H1 (cell line): ENCODE measurements at regions not wholly inside any gene's neighbourhood (a gene's known extent, or its start where the extent isn't known, plus 50 kb on each side); places are given as distances from the start of the nearest gene placed in this dataset.
"Not testable (repeated sequence)": the region's sequence is repeated elsewhere in the genome, so short reads cannot be mapped to it uniquely, and the experiment has no call there.

Source experiments
- CTCF ChIA-PET: fragments of 300-600 bp; sonication (Branson Sonifier 250); formaldehyde crosslinking; loops from one replicate; lab custom pipeline; 2021; ENCODE audit not compliant: partially characterized antibody; lab: Charles Lee
- POLR2A ChIA-PET: fragments of 300-600 bp; sonication (Branson Sonifier 250); formaldehyde crosslinking; loops from one replicate; lab custom pipeline; 2021; ENCODE audit warnings: inconsistent platforms; ENCODE audit not compliant: partially characterized antibody; lab: Charles Lee
- DNase-seq, 2 experiments: peaks; one replicate each; pipeline versions ENCODE4 v3.0.0 to v3.0.0-alpha.2; 2010 to 2022; ENCODE audit warnings: low spot score in 2 of 2, low read depth in 1 of 2, mixed read lengths in 1 of 2
- FAIRE-seq: peaks from 2 replicates; lab custom pipeline; 2011; peaks lifted over from hg19 to GRCh38; lab: Jason Lieb, UNC
- H2AFZ ChIP-seq: 2 replicates; pipeline ENCODE4 v1.8.1; 2012; ENCODE audit warnings: low read length, inconsistent platforms
- H2AK5ac ChIP-seq: 2 replicates; pipeline ENCODE4 v1.6.1; 2013; ENCODE audit warnings: low read depth, low read length
- H2BK120ac ChIP-seq: replicated peaks from 2 replicates; pipeline ENCODE3; 2013; ENCODE audit warnings: low read depth, low read length, inconsistent platforms
- H2BK12ac ChIP-seq: 2 replicates; pipeline ENCODE4 v1.6.1; 2013; ENCODE audit warnings: low read depth, low read length
- H2BK15ac ChIP-seq: 2 replicates; pipeline ENCODE4 v1.6.1; 2013; ENCODE audit warnings: low read length
- H2BK20ac ChIP-seq: 2 replicates; pipeline ENCODE4 v1.6.1; 2013; ENCODE audit warnings: low read length
- H2BK5ac ChIP-seq: 2 replicates; pipeline ENCODE4 v1.6.1; 2013; ENCODE audit warnings: low read depth, low read length
- H3K14ac ChIP-seq: 2 replicates; pipeline ENCODE4 v1.6.1; 2013; ENCODE audit warnings: inconsistent platforms; ENCODE audit not compliant: insufficient read length
- H3K18ac ChIP-seq: 2 replicates; pipeline ENCODE4 v1.6.1; 2013; ENCODE audit warnings: low read length; ENCODE audit errors: extremely low read depth
- H3K23ac ChIP-seq: 2 replicates; pipeline ENCODE4 v1.6.1; 2013; ENCODE audit warnings: inconsistent platforms; ENCODE audit not compliant: insufficient read length
- H3K23me2 ChIP-seq: 2 replicates; pipeline ENCODE4 v1.6.1; 2013; ENCODE audit warnings: low read depth, low read length
- H3K27ac ChIP-seq: 2 replicates; pipeline ENCODE4 v1.6.1; 2011; ENCODE audit warnings: low read depth, low read length, inconsistent platforms
- H3K27me3 ChIP-seq, 4 experiments: replicated peaks in 1 of 4; 1 replicate in 1 of 4; 2 replicates in 3 of 4; pipeline versions ENCODE4 v1.6.1 to v1.8.1; 2011 to 2013; ENCODE audit warnings: low read length in 3 of 4, mild to moderate bottlenecking in 3 of 4, inconsistent platforms in 2 of 4, mixed read lengths in 2 of 4, moderate library complexity in 1 of 4; ENCODE audit not compliant: control insufficient read depth in 3 of 4, insufficient read depth in 3 of 4; ENCODE audit errors: extremely low read depth in 1 of 4
- H3K36me3 ChIP-seq, 4 experiments: 2 replicates each; pipeline versions ENCODE4 v1.6.1 to v1.8.1; 2011 to 2013; ENCODE audit warnings: mild to moderate bottlenecking in 4 of 4, low read length in 3 of 4, moderate library complexity in 2 of 4, control low read depth in 1 of 4, inconsistent platforms in 1 of 4; ENCODE audit not compliant: insufficient read depth in 4 of 4, control insufficient read depth in 2 of 4
- H3K4ac ChIP-seq: replicated peaks from 2 replicates; pipeline ENCODE3; 2013; ENCODE audit warnings: low read length, low read depth, mixed read lengths, inconsistent platforms; ENCODE audit not compliant: insufficient read length
- H3K4me1 ChIP-seq, 4 experiments: replicated peaks in 1 of 4; 1 replicate in 1 of 4; 2 replicates in 3 of 4; pipeline versions ENCODE4 v1.6.1 to v1.8.1; 2011 to 2013; ENCODE audit warnings: low read length in 3 of 4, inconsistent platforms in 2 of 4, mixed read lengths in 1 of 4; ENCODE audit not compliant: insufficient read depth in 4 of 4, control insufficient read depth in 3 of 4
- H3K4me2 ChIP-seq, 2 experiments: 2 replicates each; pipeline versions ENCODE4 v1.6.1 to v1.8.1; 2011 to 2013; ENCODE audit warnings: low read depth in 2 of 2, low read length in 2 of 2, control low read depth in 1 of 2, inconsistent platforms in 1 of 2, mild to moderate bottlenecking in 1 of 2; ENCODE audit not compliant: insufficient read depth in 1 of 2
- H3K4me3 ChIP-seq, 4 experiments: fragments of 200-600, 300-600 bp in 1 of 4; sonication (generic), shearing (Covaris generic), sonication (Bioruptor Twin) in 1 of 4; 2 replicates each; pipeline versions ENCODE4 v1.5.1 to v1.8.1; 2011 to 2016; ENCODE audit warnings: low read length in 4 of 4, low read depth in 3 of 4, control low read depth in 2 of 4, inconsistent platforms in 2 of 4, mild to moderate bottlenecking in 2 of 4, mixed read lengths in 1 of 4, moderate library complexity in 1 of 4; ENCODE audit not compliant: insufficient read depth in 2 of 4; ENCODE audit errors: extremely low read depth in 1 of 4
- H3K56ac ChIP-seq: replicated peaks from 2 replicates; pipeline ENCODE3; 2013; ENCODE audit warnings: low read depth, mild to moderate bottlenecking, mixed read lengths, low read length, inconsistent platforms; ENCODE audit not compliant: insufficient read length
- H3K79me1 ChIP-seq: 2 replicates; pipeline ENCODE4 v1.6.1; 2013; ENCODE audit warnings: low read depth, low read length, control low read depth
- H3K79me2 ChIP-seq, 2 experiments: 2 replicates each; pipeline versions ENCODE4 v1.6.1 to v1.8.1; 2012 to 2013; ENCODE audit warnings: low read length in 2 of 2, mild to moderate bottlenecking in 2 of 2, inconsistent platforms in 1 of 2; ENCODE audit not compliant: insufficient read depth in 2 of 2, control insufficient read depth in 1 of 2
- H3K9ac ChIP-seq, 4 experiments: replicated peaks in 1 of 4; 1 replicate in 1 of 4; 2 replicates in 3 of 4; pipeline versions ENCODE4 v1.6.1 to v1.8.1; 2011 to 2013; ENCODE audit warnings: low read depth in 3 of 4, low read length in 3 of 4, control low read depth in 2 of 4, mild to moderate bottlenecking in 2 of 4, moderate library complexity in 2 of 4, inconsistent platforms in 1 of 4; ENCODE audit errors: extremely low read depth in 1 of 4
- H3K9me3 ChIP-seq, 2 experiments: 2 replicates each; pipeline versions ENCODE4 v1.6.1 to v1.8.1; 2012 to 2013; ENCODE audit warnings: mild to moderate bottlenecking in 2 of 2, moderate library complexity in 2 of 2, control low read depth in 1 of 2, inconsistent platforms in 1 of 2, low read depth in 1 of 2, low read length in 1 of 2, mixed read lengths in 1 of 2; ENCODE audit not compliant: insufficient read depth in 2 of 2
- H4K20me1 ChIP-seq, 2 experiments: replicated peaks in 1 of 2; 2 replicates each; pipeline versions ENCODE3 to v1.8.1; 2011 to 2013; ENCODE audit warnings: inconsistent platforms in 2 of 2, low read length in 2 of 2, mild to moderate bottlenecking in 1 of 2; ENCODE audit not compliant: insufficient read depth in 2 of 2, control insufficient read depth in 1 of 2
- H4K5ac ChIP-seq: 2 replicates; pipeline ENCODE4 v1.6.1; 2013; ENCODE audit warnings: low read length, low read depth, mixed read lengths, inconsistent platforms; ENCODE audit not compliant: insufficient read length
- H4K8ac ChIP-seq: 2 replicates; pipeline ENCODE4 v1.8.0; 2013; ENCODE audit warnings: mild to moderate bottlenecking, moderate library complexity, low read length, inconsistent platforms; ENCODE audit not compliant: insufficient read depth; ENCODE audit errors: extremely low read depth
- H4K91ac ChIP-seq: replicated peaks from 2 replicates; pipeline ENCODE3; 2013; ENCODE audit warnings: low read length, mixed read lengths, inconsistent platforms; ENCODE audit not compliant: insufficient read length
- WGBS, 2 experiments: shearing (Covaris generic) in 1 of 2; methylation state at CpG; one replicate each; pipeline versions ENCODE4 v1.1.6 to v1.1.7; 2013 to 2015; ENCODE audit warnings: low lambda C conversion rate in 2 of 2, mixed read lengths in 2 of 2, inconsistent platforms in 1 of 2, low coverage in 1 of 2, missing lambda C conversion rate in 1 of 2; ENCODE audit not compliant: insufficient replicate concordance in 2 of 2, insufficient coverage in 1 of 2, insufficient read length in 1 of 2; ENCODE audit errors: extremely low coverage in 1 of 2, missing lambda C conversion rate in 1 of 2; 5-methylcytosine and 5-hydroxymethylcytosine counted together

GRCh38 chr10:91732265-91732664 is 66.0 kb upstream of the TNKS2 start:
- CTCF ChIA-PET, result interaction anchor here (0.7 to 1.5 kb wide), 3 partner anchors 11 to 433 kb away, joined by 3 to 5 read pairs (median 3); no protein-coding TSS in a partner anchor
- DNase-seq, H3K79me2 ChIP-seq: not testable (repeated sequence)

DNA sequence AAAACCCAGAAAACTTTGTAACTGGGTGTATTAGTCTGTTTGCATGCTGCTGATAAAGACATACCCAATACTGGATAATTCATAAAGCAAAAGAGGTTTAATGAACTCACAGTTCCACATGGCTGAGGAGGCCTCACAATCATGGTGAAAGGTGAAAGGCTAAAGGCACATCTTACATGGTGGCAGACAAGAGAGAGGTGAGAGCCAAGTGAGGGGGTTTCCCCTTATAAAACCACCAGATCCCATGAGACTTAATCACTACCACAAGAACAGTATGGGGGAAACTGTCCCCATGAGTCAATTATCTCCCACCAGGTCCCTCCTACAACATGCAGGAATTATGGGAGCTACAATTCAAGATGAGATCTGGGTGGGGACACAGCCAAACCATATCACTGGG is 68.9 kb upstream of the TNKS2 start:
- H3K79me1 ChIP-seq, FAIRE-seq, H3K4me2 ChIP-seq, H3K27ac ChIP-seq, H3K23ac ChIP-seq, H2BK5ac ChIP-seq, H3K79me2 ChIP-seq, POLR2A ChIA-PET, H2BK12ac ChIP-seq, H3K9me3 ChIP-seq, H3K9ac ChIP-seq, H3K14ac ChIP-seq, H3K4me1 ChIP-seq, H2BK20ac ChIP-seq, H4K5ac ChIP-seq, H4K91ac ChIP-seq, H3K23me2 ChIP-seq, H3K4ac ChIP-seq, H3K36me3 ChIP-seq, H2BK120ac ChIP-seq, H2AK5ac ChIP-seq, DNase-seq, H3K56ac ChIP-seq, H4K20me1 ChIP-seq, H3K27me3 ChIP-seq, H4K8ac ChIP-seq, H3K4me3 ChIP-seq, H2BK15ac ChIP-seq, H3K18ac ChIP-seq: not testable (repeated sequence)
- 0 out of 2 replicates have a peak overlapping the region, but pooled peaks have one; percentile 58 for H2AFZ ChIP-seq
- CTCF ChIA-PET, result interaction anchor here (0.9 kb wide), 1 partner anchor 18 kb away, joined by 3 read pairs; no protein-coding TSS in a partner anchor

More at GRCh38 chr10:91732265-91732664, 66.0 kb upstream of the TNKS2 start:
- H2BK12ac ChIP-seq, H3K23me2 ChIP-seq, H3K36me3 ChIP-seq, H4K5ac ChIP-seq, H2BK120ac ChIP-seq, H3K4me1 ChIP-seq, H3K27me3 ChIP-seq, POLR2A ChIA-PET, H4K20me1 ChIP-seq, H3K27ac ChIP-seq, H2BK5ac ChIP-seq, H3K56ac ChIP-seq, H3K14ac ChIP-seq, H3K79me1 ChIP-seq, H3K4ac ChIP-seq, H3K23ac ChIP-seq, H3K9ac ChIP-seq, H3K9me3 ChIP-seq, FAIRE-seq, H2AK5ac ChIP-seq, H2BK15ac ChIP-seq, H3K4me3 ChIP-seq, H4K8ac ChIP-seq, H4K91ac ChIP-seq, H2AFZ ChIP-seq, H3K4me2 ChIP-seq, H3K18ac ChIP-seq, H2BK20ac ChIP-seq: not testable (repeated sequence)
- 75% methylated on average over 3 of the region's 3 CpGs; no CpG with 5 or more reads in 1 of the 2 experiments for WGBS, 2 experiments
